ENCODE measurements at regions not wholly inside any gene's neighbourhood (a gene's known extent, or its start where the extent isn't known, plus 50 kb on each side); places are given as distances from the start of the nearest gene placed in this dataset.

- no peak for TF ChIP-seq EZH2 (IDR thresholded peaks at IDR 0.05)
- no peak for TF ChIP-seq POLR2AphosphoS5 (IDR thresholded peaks at IDR 0.05; ENCODE audit: borderline replicate concordance, low read depth, low read length)
Measured at GRCh38 chr21:15638856-15639549, 90.8 kb upstream of the USP25 start.

All from SK-N-MC (cell line).